GM12801 (cell line): ENCODE measurements at regions not wholly inside any gene's neighbourhood (a gene's known extent, or its start where the extent isn't known, plus 50 kb on each side); places are given as distances from the start of the nearest gene placed in this dataset.

Experiments
- CTCF ChIP-seq: IDR thresholded peaks from one replicate; pipeline ENCODE4 v1.5.1; 2011; ENCODE audit warnings: control low read depth; ENCODE audit not compliant: insufficient read length; ENCODE audit errors: extremely low read depth

- TF ChIP-seq CTCF: no peak
These were observed 475.6 kb downstream of the COG6 start for GRCh38 chr13:40130871-40131636.

GRCh38 chr13:40132249-40132648 lies 476.8 kb downstream of the COG6 start:
- no peak for TF ChIP-seq CTCF

- no peak for TF ChIP-seq CTCF
These were observed 481.4 kb downstream of the COG6 start for GRCh38 chr13:40136896-40137295.

- no peak for TF ChIP-seq CTCF
These were observed 481.9 kb downstream of the COG6 start for GRCh38 chr13:40137400-40137799.

GRCh38 chr13:40139896-40140520 lies 484.5 kb downstream of the COG6 start:
- no peak for TF ChIP-seq CTCF

- no peak for TF ChIP-seq CTCF
These were observed 486.5 kb downstream of the COG6 start for GRCh38 chr13:40141859-40142555.

- TF ChIP-seq CTCF: no peak
These were observed 487.6 kb downstream of the COG6 start for GRCh38 chr13:40143106-40143505.
